Ishikawa (cell line): ENCODE measurements at regions not wholly inside any gene's neighbourhood (a gene's known extent, or its start where the extent isn't known, plus 50 kb on each side); places are given as distances from the start of the nearest gene placed in this dataset.

ENCODE experiments used
- CEBPB ChIP-seq: IDR thresholded peaks from 2 replicates; pipeline ENCODE4 v1.6.1; 2012
- CREB1 ChIP-seq: IDR thresholded peaks from 2 replicates; pipeline ENCODE4 v1.6.1; 2012; ENCODE audit warnings: low read depth
- EGR1 ChIP-seq: IDR thresholded peaks from 2 replicates; pipeline ENCODE4 v1.6.1; 2012
- EP300 ChIP-seq: IDR thresholded peaks from 2 replicates; pipeline ENCODE4 v1.6.1; 2012; ENCODE audit warnings: borderline replicate concordance
- MAX ChIP-seq: IDR thresholded peaks from 2 replicates; pipeline ENCODE4 v1.6.1; 2012
- NFIC ChIP-seq: IDR thresholded peaks from 2 replicates; pipeline ENCODE4 v1.6.1; 2012
- RAD21 ChIP-seq: IDR thresholded peaks from 2 replicates; pipeline ENCODE4 v1.6.1; 2012; ENCODE audit warnings: low read depth
- TAF1 ChIP-seq: IDR thresholded peaks from 2 replicates; pipeline ENCODE4 v1.6.1; 2012; ENCODE audit warnings: low read depth, mild to moderate bottlenecking
- TEAD4 ChIP-seq: IDR thresholded peaks from 2 replicates; pipeline ENCODE4 v1.6.1; 2012
- YY1 ChIP-seq: IDR thresholded peaks from 2 replicates; pipeline ENCODE4 v1.6.1; 2012; ENCODE audit warnings: low read depth
- TF ChIP-seq, protein P1 (sequence below): IDR thresholded peaks from 2 replicates; pipeline ENCODE4 v1.6.1; 2012; ENCODE audit warnings: low read depth, mild to moderate bottlenecking
- TF ChIP-seq, protein P2 (sequence below): IDR thresholded peaks from 2 replicates; pipeline ENCODE4 v1.6.1; 2012

DNA sequence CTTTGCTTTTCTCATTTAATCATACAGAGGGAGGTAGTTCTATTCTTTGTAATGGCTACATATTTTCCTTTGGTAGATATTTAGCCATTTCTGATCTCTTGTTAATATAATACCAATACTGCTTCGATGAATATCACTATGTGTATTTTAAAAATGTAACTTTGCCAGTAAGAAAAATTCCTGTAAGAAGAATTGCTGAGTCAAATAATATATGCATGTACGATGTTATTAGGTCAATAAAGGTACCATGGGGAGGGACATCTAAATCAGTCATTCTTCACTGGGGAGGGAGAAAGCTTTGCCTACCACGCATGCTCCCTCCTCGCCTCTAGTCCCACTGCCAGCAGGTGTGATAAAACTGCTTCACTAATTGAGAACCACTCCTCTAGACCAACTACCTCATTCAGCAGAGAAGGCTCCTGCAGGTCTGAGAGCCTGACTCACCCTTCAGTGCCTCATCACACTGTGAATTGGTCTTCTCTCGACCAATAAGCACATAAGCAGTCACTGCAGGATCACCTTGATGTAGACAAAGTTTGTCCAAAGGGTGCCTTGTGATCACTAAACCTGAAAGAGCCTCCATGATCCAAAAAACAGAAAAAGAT is 56.1 kb upstream of the TBCA start:
- TF ChIP-seq, protein P1, sequence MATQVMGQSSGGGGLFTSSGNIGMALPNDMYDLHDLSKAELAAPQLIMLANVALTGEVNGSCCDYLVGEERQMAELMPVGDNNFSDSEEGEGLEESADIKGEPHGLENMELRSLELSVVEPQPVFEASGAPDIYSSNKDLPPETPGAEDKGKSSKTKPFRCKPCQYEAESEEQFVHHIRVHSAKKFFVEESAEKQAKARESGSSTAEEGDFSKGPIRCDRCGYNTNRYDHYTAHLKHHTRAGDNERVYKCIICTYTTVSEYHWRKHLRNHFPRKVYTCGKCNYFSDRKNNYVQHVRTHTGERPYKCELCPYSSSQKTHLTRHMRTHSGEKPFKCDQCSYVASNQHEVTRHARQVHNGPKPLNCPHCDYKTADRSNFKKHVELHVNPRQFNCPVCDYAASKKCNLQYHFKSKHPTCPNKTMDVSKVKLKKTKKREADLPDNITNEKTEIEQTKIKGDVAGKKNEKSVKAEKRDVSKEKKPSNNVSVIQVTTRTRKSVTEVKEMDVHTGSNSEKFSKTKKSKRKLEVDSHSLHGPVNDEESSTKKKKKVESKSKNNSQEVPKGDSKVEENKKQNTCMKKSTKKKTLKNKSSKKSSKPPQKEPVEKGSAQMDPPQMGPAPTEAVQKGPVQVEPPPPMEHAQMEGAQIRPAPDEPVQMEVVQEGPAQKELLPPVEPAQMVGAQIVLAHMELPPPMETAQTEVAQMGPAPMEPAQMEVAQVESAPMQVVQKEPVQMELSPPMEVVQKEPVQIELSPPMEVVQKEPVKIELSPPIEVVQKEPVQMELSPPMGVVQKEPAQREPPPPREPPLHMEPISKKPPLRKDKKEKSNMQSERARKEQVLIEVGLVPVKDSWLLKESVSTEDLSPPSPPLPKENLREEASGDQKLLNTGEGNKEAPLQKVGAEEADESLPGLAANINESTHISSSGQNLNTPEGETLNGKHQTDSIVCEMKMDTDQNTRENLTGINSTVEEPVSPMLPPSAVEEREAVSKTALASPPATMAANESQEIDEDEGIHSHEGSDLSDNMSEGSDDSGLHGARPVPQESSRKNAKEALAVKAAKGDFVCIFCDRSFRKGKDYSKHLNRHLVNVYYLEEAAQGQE = no peak
- TF ChIP-seq TEAD4 (no peak), TAF1 (no peak), YY1 (no peak), NFIC (no peak), EGR1 (no peak), RAD21 (no peak), MAX (no peak), EP300 (no peak), CEBPB (no peak), CREB1 (no peak)
- TF ChIP-seq, protein P2, sequence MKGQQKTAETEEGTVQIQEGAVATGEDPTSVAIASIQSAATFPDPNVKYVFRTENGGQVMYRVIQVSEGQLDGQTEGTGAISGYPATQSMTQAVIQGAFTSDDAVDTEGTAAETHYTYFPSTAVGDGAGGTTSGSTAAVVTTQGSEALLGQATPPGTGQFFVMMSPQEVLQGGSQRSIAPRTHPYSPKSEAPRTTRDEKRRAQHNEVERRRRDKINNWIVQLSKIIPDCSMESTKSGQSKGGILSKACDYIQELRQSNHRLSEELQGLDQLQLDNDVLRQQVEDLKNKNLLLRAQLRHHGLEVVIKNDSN = no peak
